Activated T-cell treated with anti-CD3 and anti-CD28 coated beads, Interleukin-2, amount 50 U/mL, for 48 hours (primary cell): ENCODE measurements at regions not wholly inside any gene's neighbourhood (a gene's known extent, or its start where the extent isn't known, plus 50 kb on each side); places are given as distances from the start of the nearest gene placed in this dataset.

Source experiments
- DNase-seq, 2 experiments: peaks; one replicate each; pipeline ENCODE4 v3.0.0-alpha.2; 2020

GRCh38 chr3:181860235-181860634 is 148.5 kb downstream of the SOX2 start:
- no peak for DNase-seq

- DNase-seq, result no peak
These were observed 150.8 kb downstream of the SOX2 start for GRCh38 chr3:181862502-181862901.

- DNase-seq, result no peak
These were observed 156.9 kb downstream of the SOX2 start for GRCh38 chr3:181868576-181869082.

GRCh38 chr3:181872887-181873286 is 161.2 kb downstream of the SOX2 start:
- no peak for DNase-seq

GRCh38 chr3:181879926-181880325 is 168.2 kb downstream of the SOX2 start:
- no peak for DNase-seq

- no peak for DNase-seq
These were observed 168.6 kb downstream of the SOX2 start for GRCh38 chr3:181880331-181880730.

GRCh38 chr3:181881749-181882148 is 170.0 kb downstream of the SOX2 start:
- no peak for DNase-seq

- DNase-seq, result no peak
These were observed 174.3 kb downstream of the SOX2 start for GRCh38 chr3:181885868-181886630.

- no peak for DNase-seq
These were observed 175.0 kb downstream of the SOX2 start for GRCh38 chr3:181886676-181887075.

- DNase-seq, result no peak
These were observed 176.0 kb downstream of the SOX2 start for GRCh38 chr3:181887685-181888084.

- DNase-seq, result no peak
These were observed 176.5 kb downstream of the SOX2 start for GRCh38 chr3:181888234-181888633.

GRCh38 chr3:181892848-181893247 is 181.1 kb downstream of the SOX2 start:
- no peak for DNase-seq

- DNase-seq, result no peak
These were observed 184.9 kb downstream of the SOX2 start for GRCh38 chr3:181896605-181897004.

GRCh38 chr3:181899702-181900101 is 188.0 kb downstream of the SOX2 start:
- DNase-seq, result no peak

GRCh38 chr3:181901626-181902025 is 189.9 kb downstream of the SOX2 start:
- DNase-seq, result no peak

- no peak for DNase-seq
These were observed 194.6 kb downstream of the SOX2 start for GRCh38 chr3:181906338-181906737.

GRCh38 chr3:181909241-181909640 is 197.5 kb downstream of the SOX2 start:
- DNase-seq, result no peak

GRCh38 chr3:181912384-181912783 is 200.7 kb downstream of the SOX2 start:
- DNase-seq, result no peak

- DNase-seq, result no peak
These were observed 201.5 kb downstream of the SOX2 start for GRCh38 chr3:181913254-181913653.

GRCh38 chr3:181915551-181915950 is 203.8 kb downstream of the SOX2 start:
- no peak for DNase-seq

- DNase-seq, result no peak
These were observed 204.3 kb downstream of the SOX2 start for GRCh38 chr3:181916013-181916412.

- no peak for DNase-seq
These were observed 205.3 kb downstream of the SOX2 start for GRCh38 chr3:181917027-181917426.

- no peak for DNase-seq
These were observed 207.7 kb downstream of the SOX2 start for GRCh38 chr3:181919375-181919774.

GRCh38 chr3:181920409-181920808 is 208.7 kb downstream of the SOX2 start:
- DNase-seq, result no peak

GRCh38 chr3:181921220-181921619 is 209.5 kb downstream of the SOX2 start:
- DNase-seq, result no peak
